ENCODE measurements at regions not wholly inside any gene's neighbourhood (a gene's known extent, or its start where the extent isn't known, plus 50 kb on each side); places are given as distances from the start of the nearest gene placed in this dataset.

GRCh38 chrY:9257725-9258124, 79.5 kb upstream of the TSPY4 start:
- TF ChIP-seq POLR2A (IDR thresholded peaks at IDR 0.05) (no peak), CTCF (IDR thresholded peaks at IDR 0.05) (no peak)

Data from esophagus squamous epithelium (tissue), 4 donors.